Glomerular visceral epithelial cell (primary cell): ENCODE measurements at regions not wholly inside any gene's neighbourhood (a gene's known extent, or its start where the extent isn't known, plus 50 kb on each side); places are given as distances from the start of the nearest gene placed in this dataset.
A peak's percentile ranks its signal among the peaks of the same experiment; 100 is the strongest.

Source experiments
- DNase-seq: peaks from one replicate; pipeline ENCODE4 v3.0.0-alpha.2; 2016; ENCODE audit errors: extremely low spot score

- DNase-seq: no peak
These were observed 127.6 kb upstream of the GATB start for GRCh38 chr4:151888367-151888866.

- no peak for DNase-seq
These were observed 127.0 kb upstream of the GATB start for GRCh38 chr4:151887816-151888180.

GRCh38 chr4:151887031-151887815 is 126.4 kb upstream of the GATB start:
- DNase-seq: no peak

- no peak for DNase-seq
These were observed 124.3 kb upstream of the GATB start for GRCh38 chr4:151885123-151885522.

GRCh38 chr4:151883747-151884146 is 122.9 kb upstream of the GATB start:
- DNase-seq: no peak

- DNase-seq: no peak
These were observed 121.4 kb upstream of the GATB start for GRCh38 chr4:151882072-151882803.

- no peak for DNase-seq
These were observed 119.1 kb upstream of the GATB start for GRCh38 chr4:151879705-151880445.

GRCh38 chr4:151876381-151876988 is 115.7 kb upstream of the GATB start:
- DNase-seq: no peak

GRCh38 chr4:151874328-151874727 is 113.5 kb upstream of the GATB start:
- no peak for DNase-seq

- no peak for DNase-seq
These were observed 105.7 kb upstream of the GATB start for GRCh38 chr4:151866592-151866918.

GRCh38 chr4:151865744-151866591 is 105.2 kb upstream of the GATB start:
- no peak for DNase-seq

GRCh38 chr4:151865312-151865711 is 104.5 kb upstream of the GATB start:
- DNase-seq: no peak

- DNase-seq: no peak
These were observed 103.3 kb upstream of the GATB start for GRCh38 chr4:151864068-151864467.

- peak; percentile 16 for DNase-seq
These were observed 102.0 kb upstream of the GATB start for GRCh38 chr4:151862766-151863165.

GRCh38 chr4:151860561-151861093 is 99.8 kb upstream of the GATB start:
- DNase-seq: no peak

- DNase-seq: no peak
These were observed 98.8 kb upstream of the GATB start for GRCh38 chr4:151859641-151860040.

- DNase-seq: no peak
These were observed 97.5 kb upstream of the GATB start for GRCh38 chr4:151858356-151858755.

GRCh38 chr4:151857368-151857767 is 96.6 kb upstream of the GATB start:
- no peak for DNase-seq

GRCh38 chr4:151855747-151856146 is 94.9 kb upstream of the GATB start:
- DNase-seq: no peak

- no peak for DNase-seq
These were observed 93.9 kb upstream of the GATB start for GRCh38 chr4:151854731-151855130.

GRCh38 chr4:151853034-151853433 is 92.2 kb upstream of the GATB start:
- DNase-seq: no peak
